Germinal center (tissue), 1 donor: ENCODE measurements at regions not wholly inside any gene's neighbourhood (a gene's known extent, or its start where the extent isn't known, plus 50 kb on each side); places are given as distances from the start of the nearest gene placed in this dataset.

ENCODE experiments used
- DNase-seq: peaks from one replicate; pipeline ENCODE4 v3.0.0; 2012; ENCODE audit warnings: mixed read lengths, low spot score

GRCh38 chr2:60321816-60322215, 231.6 kb downstream of the BCL11A start:
- no peak for DNase-seq

GRCh38 chr2:60320724-60321123, 232.7 kb downstream of the BCL11A start:
- DNase-seq = no peak

- DNase-seq = no peak
Measured at GRCh38 chr2:60319031-60319547, 234.4 kb downstream of the BCL11A start.

- DNase-seq = no peak
Measured at GRCh38 chr2:60318544-60318943, 234.9 kb downstream of the BCL11A start.

GRCh38 chr2:60317844-60318243, 235.6 kb downstream of the BCL11A start:
- peak; percentile 86 for DNase-seq

- DNase-seq = no peak
Measured at GRCh38 chr2:60317034-60317386, 236.4 kb downstream of the BCL11A start.

GRCh38 chr2:60316381-60317033, 236.9 kb downstream of the BCL11A start:
- peak; percentile 57 for DNase-seq

- DNase-seq = peak; percentile 48
Measured at GRCh38 chr2:60313470-60314172, 239.8 kb downstream of the BCL11A start.

- no peak for DNase-seq
Measured at GRCh38 chr2:60312618-60313017, 240.8 kb downstream of the BCL11A start.

GRCh38 chr2:60311524-60311923, 241.9 kb downstream of the BCL11A start:
- no peak for DNase-seq

- DNase-seq = no peak
Measured at GRCh38 chr2:60309941-60310660, 243.4 kb downstream of the BCL11A start.

- DNase-seq = no peak
Measured at GRCh38 chr2:60309336-60309735, 244.1 kb downstream of the BCL11A start.

- no peak for DNase-seq
Measured at GRCh38 chr2:60306267-60306861, 247.1 kb downstream of the BCL11A start.

- no peak for DNase-seq
Measured at GRCh38 chr2:60303680-60304079, 249.8 kb downstream of the BCL11A start.

- no peak for DNase-seq
Measured at GRCh38 chr2:60302377-60303126, 250.9 kb downstream of the BCL11A start.

GRCh38 chr2:60301726-60302125, 251.7 kb downstream of the BCL11A start:
- DNase-seq = no peak

GRCh38 chr2:60299179-60299578, 254.3 kb downstream of the BCL11A start:
- no peak for DNase-seq

GRCh38 chr2:60298006-60298696, 255.3 kb downstream of the BCL11A start:
- no peak for DNase-seq

- peak; percentile 39 for DNase-seq
Measured at GRCh38 chr2:60297296-60298005, 256.0 kb downstream of the BCL11A start.

GRCh38 chr2:60296219-60296955, 257.1 kb downstream of the BCL11A start:
- DNase-seq = no peak
